A549 (cell line): ENCODE measurements at regions not wholly inside any gene's neighbourhood (a gene's known extent, or its start where the extent isn't known, plus 50 kb on each side); places are given as distances from the start of the nearest gene placed in this dataset.

ENCODE experiments used
- CEBPB ChIP-seq, 2 experiments: fragments of >200 bp in 1 of 2; sonication (Bioruptor Twin) in 1 of 2; formaldehyde crosslinking in 1 of 2; IDR thresholded peaks; 2 replicates each; pipeline ENCODE4 v1.6.1; 2012 to 2016
- CHD4 ChIP-seq: fragments of 200-600 bp; sonication (generic); IDR thresholded peaks from 2 replicates; pipeline ENCODE4 v1.6.1; 2016; ENCODE audit warnings: antibody characterized with exemption, mild to moderate bottlenecking, borderline replicate concordance
- FOSL2 ChIP-seq, 2 experiments: fragments of 450-650 bp in 1 of 2; fragments of >200 bp in 1 of 2; sonication (Bioruptor Twin) in 1 of 2; formaldehyde crosslinking; IDR thresholded peaks; 2 replicates each; pipeline versions ENCODE4 v1.5.0 to v1.6.1; 2016 to 2020; ENCODE audit warnings: mild to moderate bottlenecking in 1 of 2, moderate library complexity in 1 of 2
- RCOR1 ChIP-seq: fragments of 150-350 bp; IDR thresholded peaks from 2 replicates; pipeline ENCODE4 v1.6.1; 2014; ENCODE audit warnings: antibody characterized with exemption, low read length, low read depth
- SMC3 ChIP-seq: fragments of >200 bp; sonication (Bioruptor Twin); formaldehyde crosslinking; IDR thresholded peaks from 3 replicates; pipeline ENCODE4 v1.6.1; 2018; ENCODE audit warnings: inconsistent platforms
- TF ChIP-seq, protein P1 (sequence below): fragments of >200 bp; sonication (Bioruptor Twin); formaldehyde crosslinking; IDR thresholded peaks from 3 replicates; pipeline ENCODE4 v1.5.1; 2016
- TF ChIP-seq, protein P2 (sequence below): fragments of 450-650 bp; IDR thresholded peaks from 2 replicates; pipeline ENCODE4 v1.6.1; 2014; ENCODE audit warnings: antibody characterized with exemption
- TF ChIP-seq, protein P3 (sequence below): IDR thresholded peaks from 2 replicates; pipeline ENCODE4 v1.6.1; 2012

DNA sequence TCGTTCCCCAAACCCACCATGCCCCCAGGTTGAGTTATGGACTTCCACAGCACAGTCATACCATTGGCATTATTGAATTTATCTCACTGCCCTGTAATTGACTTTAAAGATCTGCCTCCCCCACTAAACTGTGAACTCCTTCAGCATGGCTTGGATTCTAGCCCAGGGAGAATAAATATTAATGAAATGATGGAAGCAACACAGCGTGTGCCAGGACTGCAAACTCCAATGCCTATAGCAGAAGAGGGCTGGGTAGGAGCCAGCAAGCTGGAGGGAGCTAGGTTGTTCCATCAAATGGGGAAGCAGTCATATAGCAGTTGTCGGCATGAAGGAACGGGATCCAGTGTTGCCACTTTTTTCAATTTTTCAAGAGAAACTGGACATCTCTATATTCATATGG is 69.0 kb upstream of the MSX2 start:
- TF ChIP-seq, protein P1, sequence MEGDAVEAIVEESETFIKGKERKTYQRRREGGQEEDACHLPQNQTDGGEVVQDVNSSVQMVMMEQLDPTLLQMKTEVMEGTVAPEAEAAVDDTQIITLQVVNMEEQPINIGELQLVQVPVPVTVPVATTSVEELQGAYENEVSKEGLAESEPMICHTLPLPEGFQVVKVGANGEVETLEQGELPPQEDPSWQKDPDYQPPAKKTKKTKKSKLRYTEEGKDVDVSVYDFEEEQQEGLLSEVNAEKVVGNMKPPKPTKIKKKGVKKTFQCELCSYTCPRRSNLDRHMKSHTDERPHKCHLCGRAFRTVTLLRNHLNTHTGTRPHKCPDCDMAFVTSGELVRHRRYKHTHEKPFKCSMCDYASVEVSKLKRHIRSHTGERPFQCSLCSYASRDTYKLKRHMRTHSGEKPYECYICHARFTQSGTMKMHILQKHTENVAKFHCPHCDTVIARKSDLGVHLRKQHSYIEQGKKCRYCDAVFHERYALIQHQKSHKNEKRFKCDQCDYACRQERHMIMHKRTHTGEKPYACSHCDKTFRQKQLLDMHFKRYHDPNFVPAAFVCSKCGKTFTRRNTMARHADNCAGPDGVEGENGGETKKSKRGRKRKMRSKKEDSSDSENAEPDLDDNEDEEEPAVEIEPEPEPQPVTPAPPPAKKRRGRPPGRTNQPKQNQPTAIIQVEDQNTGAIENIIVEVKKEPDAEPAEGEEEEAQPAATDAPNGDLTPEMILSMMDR, result no peak
- TF ChIP-seq CHD4 (no peak), CEBPB (IDR thresholded peaks at IDR 0.05) (no peak), FOSL2 (IDR thresholded peaks at IDR 0.05) (no peak), FOSL2 (CRISPR knock-in tag; IDR thresholded peaks at IDR 0.05) (no peak), SMC3 (no peak), RCOR1 (no peak)
- TF ChIP-seq, protein P2, sequence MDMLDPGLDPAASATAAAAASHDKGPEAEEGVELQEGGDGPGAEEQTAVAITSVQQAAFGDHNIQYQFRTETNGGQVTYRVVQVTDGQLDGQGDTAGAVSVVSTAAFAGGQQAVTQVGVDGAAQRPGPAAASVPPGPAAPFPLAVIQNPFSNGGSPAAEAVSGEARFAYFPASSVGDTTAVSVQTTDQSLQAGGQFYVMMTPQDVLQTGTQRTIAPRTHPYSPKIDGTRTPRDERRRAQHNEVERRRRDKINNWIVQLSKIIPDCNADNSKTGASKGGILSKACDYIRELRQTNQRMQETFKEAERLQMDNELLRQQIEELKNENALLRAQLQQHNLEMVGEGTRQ, result no peak
- TF ChIP-seq, protein P3, sequence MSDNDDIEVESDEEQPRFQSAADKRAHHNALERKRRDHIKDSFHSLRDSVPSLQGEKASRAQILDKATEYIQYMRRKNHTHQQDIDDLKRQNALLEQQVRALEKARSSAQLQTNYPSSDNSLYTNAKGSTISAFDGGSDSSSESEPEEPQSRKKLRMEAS, result no peak
